Astrocyte of the cerebellum (primary cell): ENCODE measurements at regions not wholly inside any gene's neighbourhood (a gene's known extent, or its start where the extent isn't known, plus 50 kb on each side); places are given as distances from the start of the nearest gene placed in this dataset.
A peak's percentile ranks its signal among the peaks of the same experiment; 100 is the strongest.
"Not testable (repeated sequence)": the region's sequence is repeated elsewhere in the genome, so short reads cannot be mapped to it uniquely, and the experiment has no call there.

Experiments
- DNase-seq: peaks from one replicate; pipeline ENCODE4 v3.0.0-alpha.2; 2011; ENCODE audit warnings: low read depth
- H3K4me3 ChIP-seq: 2 replicates; pipeline ENCODE4 v1.5.1; 2011; ENCODE audit warnings: mild to moderate bottlenecking, low read depth, low read length, moderate library complexity
- CTCF ChIP-seq: IDR thresholded peaks from 2 replicates; pipeline ENCODE4 v1.5.1; 2012; ENCODE audit warnings: low read length, low read depth, moderate library complexity, mild to moderate bottlenecking; ENCODE audit errors: missing control alignments
- in situ Hi-C: cut with HindIII; loops from 2 replicates; pipeline ENCODE4 v1.10.0; 2017; ENCODE audit warnings: low sequenced_read_pairs

GRCh38 chrX:112235547-112235946, 153.0 kb upstream of the TRPC5 start:
- no peak overlapping the region for H3K4me3 ChIP-seq
- in situ Hi-C loops: no loop called here
- TF ChIP-seq CTCF: no peak
- DNase-seq: no peak

DNA sequence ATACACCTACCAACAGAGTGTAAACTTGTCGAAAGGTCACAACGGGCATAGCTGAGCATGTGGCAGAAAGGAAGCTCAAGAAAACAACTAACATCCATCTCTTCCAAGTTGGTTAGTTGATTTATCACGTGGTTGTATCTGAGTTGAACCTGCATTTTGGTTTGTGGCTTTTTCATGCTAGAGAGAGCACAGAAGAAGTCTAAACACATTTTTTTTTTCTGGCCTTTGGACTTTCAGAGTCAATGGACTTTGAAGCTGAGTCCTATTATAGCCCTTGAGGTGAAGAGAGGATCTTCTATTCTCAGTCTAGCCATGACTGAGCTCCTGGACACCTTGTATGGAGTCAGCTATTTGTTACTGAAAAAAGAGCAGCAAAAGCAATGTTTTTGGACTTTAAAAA, 150.6 kb upstream of the TRPC5 start:
- in situ Hi-C loops: no loop called here
- TF ChIP-seq CTCF: no peak
- DNase-seq: no peak
- no peak overlapping the region for H3K4me3 ChIP-seq

DNA sequence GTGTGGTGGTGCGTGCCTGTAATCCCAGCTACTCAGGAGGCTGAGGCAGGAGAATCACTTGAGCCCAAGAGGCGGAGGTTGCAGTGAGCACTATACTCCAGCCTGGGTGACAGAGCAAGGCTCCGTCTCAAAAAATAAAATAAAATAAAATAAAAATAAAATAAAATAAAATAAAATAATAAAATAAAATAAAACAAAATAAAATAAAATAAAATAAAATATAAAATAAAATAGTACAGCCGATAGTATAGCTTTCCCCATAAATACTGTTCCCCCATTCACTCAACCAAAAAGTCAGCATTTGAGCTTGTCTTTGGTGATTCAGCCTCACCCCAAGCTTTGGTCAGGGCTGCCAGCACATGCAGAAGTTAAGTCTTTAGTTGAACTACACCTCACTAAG, 144.2 kb upstream of the TRPC5 start:
- DNase-seq, in situ Hi-C loops, H3K4me3 ChIP-seq: not testable (repeated sequence)

DNA sequence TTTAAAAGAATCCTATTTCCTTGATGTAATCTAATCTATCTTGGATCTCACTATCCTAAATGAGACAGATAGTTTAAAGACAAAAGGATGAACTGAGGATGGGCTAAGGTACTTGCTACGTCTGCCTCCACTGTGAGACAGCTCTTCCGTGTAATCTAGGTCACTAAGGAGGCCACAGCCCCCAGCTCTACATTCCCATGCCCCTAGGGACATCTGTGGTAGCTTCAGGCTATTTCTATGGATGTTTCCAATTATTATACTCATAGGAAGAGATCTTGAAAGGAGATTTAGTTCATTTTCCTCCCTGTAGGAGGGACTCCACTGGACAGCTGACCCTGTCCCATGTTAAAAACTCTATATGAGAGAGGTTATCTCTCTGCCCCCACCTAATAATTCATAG, 140.8 kb upstream of the TRPC5 start:
- no peak overlapping the region for H3K4me3 ChIP-seq
- TF ChIP-seq CTCF: no peak
- DNase-seq: no peak
- in situ Hi-C loops: no loop called here

- in situ Hi-C loops: no loop called here
- no peak for DNase-seq
- no peak for TF ChIP-seq CTCF
- H3K4me3 ChIP-seq: no peak overlapping the region
Measured at GRCh38 chrX:112218388-112218787, 135.8 kb upstream of the TRPC5 start.

GRCh38 chrX:112211459-112211858, 128.9 kb upstream of the TRPC5 start:
- in situ Hi-C loops: no loop called here
- DNase-seq: peak; percentile 12
- TF ChIP-seq CTCF: no peak
- H3K4me3 ChIP-seq: no peak overlapping the region

DNA sequence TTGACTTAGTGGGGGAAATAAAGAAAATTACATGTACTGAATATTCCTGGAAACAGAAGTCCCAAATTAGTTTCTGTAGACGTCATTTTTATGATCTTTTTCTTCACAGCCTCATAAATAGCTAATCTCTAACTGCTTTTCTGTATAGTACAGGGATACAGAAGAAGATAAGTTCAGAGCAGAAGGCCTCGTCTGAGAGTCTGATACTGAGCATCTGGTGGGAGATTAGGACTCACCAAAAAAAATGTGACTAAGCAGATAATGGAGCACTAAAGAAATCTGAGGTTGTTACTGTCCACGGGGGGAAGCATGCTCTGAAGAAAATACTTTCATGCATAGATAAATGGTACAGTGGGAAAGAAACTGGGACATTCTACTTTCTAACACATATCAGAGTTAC, 115.3 kb upstream of the TRPC5 start:
- no peak for TF ChIP-seq CTCF
- no peak overlapping the region for H3K4me3 ChIP-seq
- in situ Hi-C loops: no loop called here

More for the DNA sequence above, 115.3 kb upstream of the TRPC5 start:
- no peak for DNase-seq
